Naive thymus-derived CD4-positive, alpha-beta T cell (primary cell): ENCODE measurements at regions not wholly inside any gene's neighbourhood (a gene's known extent, or its start where the extent isn't known, plus 50 kb on each side); places are given as distances from the start of the nearest gene placed in this dataset.

Source experiments
- ATAC-seq: fragments of 150-1000 bp; cut with Tn5 transposase; 2 replicates; pipeline ENCODE4 v1.10.0; 2021; ENCODE audit warnings: mild to moderate bottlenecking, moderate library complexity
- CTCF ChIA-PET: fragments of 350-600 bp; sonication (Branson Sonifier 250); formaldehyde crosslinking; loops from one replicate; lab custom pipeline; 2021; ENCODE audit warnings: antibody characterized with exemption; lab: Charles Lee
- POLR2A ChIA-PET: fragments of 350-600 bp; sonication (Branson Sonifier 250); formaldehyde crosslinking; loops from one replicate; lab custom pipeline; 2021; ENCODE audit warnings: antibody characterized with exemption, inconsistent platforms; lab: Charles Lee
- DNase-seq, 9 donors: peaks; one replicate each; pipeline versions ENCODE4 v3.0.0 to v3.0.0-alpha.2; 2020 to 2022; ENCODE audit warnings: mixed read lengths in 1 of 9
- H3K27ac ChIP-seq: one replicate; pipeline ENCODE4 v1.7.0; 2013; ENCODE audit warnings: mild to moderate bottlenecking, low read depth, low read length, moderate library complexity
- H3K27me3 ChIP-seq, 2 donors: one replicate each; pipeline ENCODE4 v1.7.0; 2013; ENCODE audit warnings: low read length in 2 of 2, mild to moderate bottlenecking in 2 of 2, moderate library complexity in 2 of 2; ENCODE audit not compliant: control insufficient read depth in 2 of 2, insufficient read depth in 2 of 2
- H3K36me3 ChIP-seq, 3 experiments: 1 replicate in 2 of 3; 2 replicates in 1 of 3; pipeline ENCODE4 v1.7.0; 2013; ENCODE audit warnings: low read length in 3 of 3, mild to moderate bottlenecking in 3 of 3, moderate library complexity in 1 of 3; ENCODE audit not compliant: insufficient read depth in 3 of 3, control insufficient read depth in 2 of 3
- H3K4me1 ChIP-seq, 2 donors: one replicate each; pipeline ENCODE4 v1.7.0; 2013; ENCODE audit warnings: low read length in 2 of 2, mild to moderate bottlenecking in 2 of 2, moderate library complexity in 1 of 2; ENCODE audit not compliant: control insufficient read depth in 2 of 2, insufficient read depth in 2 of 2
- H3K4me3 ChIP-seq: 2 replicates; pipeline ENCODE4 v1.7.0; 2013; ENCODE audit warnings: mild to moderate bottlenecking, low read length
- H3K9me3 ChIP-seq, 3 experiments: 1 replicate in 2 of 3; 2 replicates in 1 of 3; pipeline ENCODE4 v1.7.0; 2013; ENCODE audit warnings: low read length in 3 of 3; ENCODE audit not compliant: control insufficient read depth in 2 of 3
- H3K27ac Mint-ChIP-seq, 9 donors: one replicate each; pipeline ENCODE4 v1.8.0; 2020 to 2022; ENCODE audit warnings: mixed read lengths in 9 of 9, mild to moderate bottlenecking in 8 of 9, moderate library complexity in 5 of 9, inconsistent platforms in 2 of 9
- H3K27me3 Mint-ChIP-seq, 5 donors: one replicate each; pipeline ENCODE4 v1.8.0; 2021 to 2022; ENCODE audit warnings: mixed read lengths in 5 of 5, mild to moderate bottlenecking in 1 of 5
- H3K36me3 Mint-ChIP-seq, 5 donors: one replicate each; pipeline ENCODE4 v1.8.0; 2020 to 2022; ENCODE audit warnings: mixed read lengths in 5 of 5, mild to moderate bottlenecking in 3 of 5, inconsistent platforms in 1 of 5
- H3K4me1 Mint-ChIP-seq, 7 donors: one replicate each; pipeline ENCODE4 v1.8.0; 2020 to 2022; ENCODE audit warnings: mixed read lengths in 7 of 7, mild to moderate bottlenecking in 3 of 7, inconsistent platforms in 1 of 7
- H3K4me3 Mint-ChIP-seq, 10 donors: one replicate each; pipeline ENCODE4 v1.8.0; 2020 to 2022; ENCODE audit warnings: mild to moderate bottlenecking in 10 of 10, mixed read lengths in 10 of 10, moderate library complexity in 6 of 10, inconsistent platforms in 2 of 10
- H3K9me3 Mint-ChIP-seq, 11 donors: one replicate each; pipeline ENCODE4 v1.8.0; 2020 to 2022; ENCODE audit warnings: mixed read lengths in 11 of 11, mild to moderate bottlenecking in 4 of 11, inconsistent platforms in 1 of 11, moderate library complexity in 1 of 11
- intact Hi-C, 2 donors: fragments of 100-400 bp; cut with micrococcal nuclease; formaldehyde crosslinking; loops; one replicate each; pipeline ENCODE4 v1.15.1; 2023

GRCh38 chr18:40529478-40529877 is 1425.6 kb upstream of the PIK3C3 start:
- H3K4me1 ChIP-seq = no peaks in the 10 kb centered on the region
- Mint-ChIP-seq H3K9me3 (peaks cover 0 to 12% (median 5%) of the 10 kb centered on the region in 11 donors), H3K4me3 (no peak overlapping the region), H3K4me1 (no peaks in the 10 kb centered on the region), H3K36me3 (no peaks in the 10 kb centered on the region), H3K27me3 (no peaks in the 10 kb centered on the region), H3K27ac (no peak overlapping the region)
- intact Hi-C loops = no loop called here
- POLR2A ChIA-PET = no interaction called here
- no peak overlapping the region for H3K4me3 ChIP-seq
- H3K27ac ChIP-seq = no peak overlapping the region
- DNase-seq (no peak), ATAC-seq (no peak)
- no peaks in the 10 kb centered on the region for H3K27me3 ChIP-seq
- no peaks in the 10 kb centered on the region for H3K9me3 ChIP-seq
- H3K36me3 ChIP-seq = no peaks in the 10 kb centered on the region
- CTCF ChIA-PET = no interaction called here

DNA sequence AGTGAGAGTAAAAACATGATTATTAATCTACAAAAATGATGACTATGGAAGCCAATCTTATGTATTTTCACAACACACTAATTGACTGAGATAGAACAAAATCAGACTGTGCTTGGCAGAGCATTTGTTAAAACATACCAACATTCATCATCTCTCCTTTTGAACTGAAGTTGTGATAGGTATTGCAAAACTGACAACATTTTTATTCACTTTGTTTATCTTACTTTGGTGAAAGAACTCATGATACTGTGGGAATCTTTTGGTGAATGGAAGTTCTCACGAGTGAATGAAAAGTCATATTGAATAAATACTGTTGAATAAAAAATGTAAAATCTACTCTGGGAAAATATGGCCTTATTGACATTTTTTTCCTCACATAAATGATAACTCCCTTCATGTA is 1430.2 kb upstream of the PIK3C3 start:
- Histone ChIP-seq H3K9me3 (no peaks in the 10 kb centered on the region), H3K4me1 (no peaks in the 10 kb centered on the region), H3K36me3 (no peaks in the 10 kb centered on the region), H3K4me3 (no peak overlapping the region), H3K27ac (no peak overlapping the region), H3K27me3 (no peaks in the 10 kb centered on the region)
- POLR2A ChIA-PET = no interaction called here
- ATAC-seq = no peak
- H3K36me3 Mint-ChIP-seq = no peaks in the 10 kb centered on the region
- H3K4me3 Mint-ChIP-seq = no peak overlapping the region
- H3K4me1 Mint-ChIP-seq = no peaks in the 10 kb centered on the region
- H3K9me3 Mint-ChIP-seq = peaks cover 0 to 28% (median 4%) of the 10 kb centered on the region in 11 donors
- H3K27ac Mint-ChIP-seq = no peak overlapping the region
- intact Hi-C loops = no loop called here
- no peaks in the 10 kb centered on the region for H3K27me3 Mint-ChIP-seq
- CTCF ChIA-PET = no interaction called here
- DNase-seq = no peak

- no peaks in the 10 kb centered on the region for H3K36me3 ChIP-seq
- Mint-ChIP-seq H3K27ac (no peak overlapping the region), H3K4me3 (no peak overlapping the region), H3K27me3 (no peaks in the 10 kb centered on the region), H3K9me3 (peaks cover 0 to 30% (median 4%) of the 10 kb centered on the region in 11 donors), H3K4me1 (no peaks in the 10 kb centered on the region), H3K36me3 (no peaks in the 10 kb centered on the region)
- no peak for DNase-seq
- POLR2A ChIA-PET = no interaction called here
- no peaks in the 10 kb centered on the region for H3K4me1 ChIP-seq
- CTCF ChIA-PET = no interaction called here
- ATAC-seq = no peak
- no peaks in the 10 kb centered on the region for H3K27me3 ChIP-seq
- H3K27ac ChIP-seq = no peak overlapping the region
- no peak overlapping the region for H3K4me3 ChIP-seq
- intact Hi-C loops = no loop called here
- H3K9me3 ChIP-seq = no peaks in the 10 kb centered on the region
These were observed 1431.7 kb upstream of the PIK3C3 start for GRCh38 chr18:40523287-40523686.

- no peaks in the 10 kb centered on the region for H3K4me1 Mint-ChIP-seq
- ChIA-PET POLR2A (no interaction called here), CTCF (no interaction called here)
- H3K27ac Mint-ChIP-seq = no peak overlapping the region
- Histone ChIP-seq H3K4me1 (no peaks in the 10 kb centered on the region), H3K36me3 (no peaks in the 10 kb centered on the region), H3K4me3 (no peak overlapping the region), H3K27me3 (no peaks in the 10 kb centered on the region), H3K27ac (no peak overlapping the region), H3K9me3 (no peaks in the 10 kb centered on the region)
- H3K4me3 Mint-ChIP-seq = no peak overlapping the region
- peaks cover 0 to 3% (median 0%) of the 10 kb centered on the region in 5 donors for H3K36me3 Mint-ChIP-seq
- peaks cover 0 to 23% (median 3%) of the 10 kb centered on the region in 11 donors for H3K9me3 Mint-ChIP-seq
- ATAC-seq (no peak), DNase-seq (no peak)
- H3K27me3 Mint-ChIP-seq = no peaks in the 10 kb centered on the region
- intact Hi-C loops = no loop called here
These were observed 1454.0 kb upstream of the PIK3C3 start for GRCh38 chr18:40501026-40501425.

- H3K27me3 Mint-ChIP-seq = no peaks in the 10 kb centered on the region
- Histone ChIP-seq H3K36me3 (no peaks in the 10 kb centered on the region), H3K4me1 (no peaks in the 10 kb centered on the region), H3K27me3 (no peaks in the 10 kb centered on the region), H3K4me3 (no peak overlapping the region), H3K27ac (no peak overlapping the region), H3K9me3 (peaks cover 0 to 4% (median 0%) of the 10 kb centered on the region in 3 experiments)
- no peak overlapping the region for H3K27ac Mint-ChIP-seq
- peaks cover 0 to 44% (median 8%) of the 10 kb centered on the region in 11 donors for H3K9me3 Mint-ChIP-seq
- ChIA-PET POLR2A (no interaction called here), CTCF (no interaction called here)
- DNase-seq (no peak), ATAC-seq (no peak)
- H3K4me1 Mint-ChIP-seq = peaks cover 0 to 2% (median 0%) of the 10 kb centered on the region in 7 donors
- H3K36me3 Mint-ChIP-seq = peaks cover 0 to 3% (median 0%) of the 10 kb centered on the region in 5 donors
- no peak overlapping the region for H3K4me3 Mint-ChIP-seq
- intact Hi-C loops = no loop called here
These were observed 1460.4 kb upstream of the PIK3C3 start for GRCh38 chr18:40494603-40495002.

- no peak for DNase-seq
- Mint-ChIP-seq H3K27ac (no peak overlapping the region), H3K27me3 (no peaks in the 10 kb centered on the region), H3K36me3 (peaks cover 0 to 3% (median 0%) of the 10 kb centered on the region in 5 donors), H3K4me1 (peaks cover 0 to 2% (median 0%) of the 10 kb centered on the region in 7 donors), H3K4me3 (no peak overlapping the region), H3K9me3 (peaks cover 0 to 49% (median 8%) of the 10 kb centered on the region in 11 donors)
- Histone ChIP-seq H3K36me3 (no peaks in the 10 kb centered on the region), H3K9me3 (peaks cover 0 to 4% (median 0%) of the 10 kb centered on the region in 3 experiments), H3K27ac (no peak overlapping the region), H3K4me3 (no peak overlapping the region), H3K27me3 (no peaks in the 10 kb centered on the region), H3K4me1 (no peaks in the 10 kb centered on the region)
- intact Hi-C loops = no loop called here
- ChIA-PET CTCF (interaction anchor here (0.6 kb wide), 1 partner anchor 841 kb away, joined by 3 read pairs; no protein-coding TSS in a partner anchor), POLR2A (no interaction called here)
- no peak for ATAC-seq
These were observed 1461.7 kb upstream of the PIK3C3 start for GRCh38 chr18:40493316-40493715.

DNA sequence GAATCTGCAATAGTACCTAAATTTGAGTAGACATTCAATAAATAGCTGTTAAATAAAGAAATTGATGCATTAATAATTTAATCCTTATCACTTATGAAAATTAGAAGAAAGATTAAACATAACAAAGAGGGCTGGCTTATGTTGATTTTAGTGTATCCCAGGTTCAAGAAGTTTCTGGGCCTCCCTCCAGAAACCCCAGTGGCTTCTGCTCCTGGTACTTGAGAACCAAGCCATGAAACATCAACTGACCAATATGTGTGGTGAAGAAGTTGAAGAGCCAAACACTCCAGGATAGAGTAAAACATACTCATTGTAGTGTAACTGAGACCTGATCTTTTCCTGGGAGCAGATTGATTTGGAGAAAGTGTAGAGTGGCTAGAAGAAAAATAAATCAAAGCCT is 1465.7 kb upstream of the PIK3C3 start:
- CTCF ChIA-PET = no interaction called here
- Mint-ChIP-seq H3K27ac (no peak overlapping the region), H3K4me1 (no peaks in the 10 kb centered on the region)

More for the DNA sequence above, 1465.7 kb upstream of the PIK3C3 start:
- intact Hi-C loops = no loop called here
- Mint-ChIP-seq H3K4me3 (no peak overlapping the region), H3K36me3 (no peaks in the 10 kb centered on the region), H3K27me3 (no peaks in the 10 kb centered on the region), H3K9me3 (peaks cover 0 to 38% (median 6%) of the 10 kb centered on the region in 11 donors)
- Histone ChIP-seq H3K27me3 (no peaks in the 10 kb centered on the region), H3K4me1 (no peaks in the 10 kb centered on the region), H3K27ac (no peak overlapping the region), H3K9me3 (peaks cover 0 to 4% (median 0%) of the 10 kb centered on the region in 3 experiments), H3K36me3 (no peaks in the 10 kb centered on the region), H3K4me3 (no peak overlapping the region)
- ATAC-seq (no peak), DNase-seq (no peak)
- POLR2A ChIA-PET = no interaction called here
